Fibroblast of upper back skin (primary cell): ENCODE measurements at regions not wholly inside any gene's neighbourhood (a gene's known extent, or its start where the extent isn't known, plus 50 kb on each side); places are given as distances from the start of the nearest gene placed in this dataset.
A peak's percentile ranks its signal among the peaks of the same experiment; 100 is the strongest.

Source experiments
- DNase-seq: peaks from one replicate; pipeline ENCODE4 v3.0.0-alpha.2; 2013

GRCh38 chr3:193829781-193830180, 236.8 kb downstream of the OPA1 start:
- DNase-seq: peak; percentile 58

- DNase-seq: no peak
These were observed 237.8 kb downstream of the OPA1 start for GRCh38 chr3:193830791-193831191.

GRCh38 chr3:193831495-193832455, 238.8 kb downstream of the OPA1 start:
- DNase-seq: no peak

GRCh38 chr3:193832833-193833413, 239.9 kb downstream of the OPA1 start:
- DNase-seq: no peak

GRCh38 chr3:193833592-193833991, 240.6 kb downstream of the OPA1 start:
- DNase-seq: no peak

GRCh38 chr3:193835414-193835813, 242.4 kb downstream of the OPA1 start:
- DNase-seq: no peak

GRCh38 chr3:193836511-193836910, 243.5 kb downstream of the OPA1 start:
- no peak for DNase-seq

GRCh38 chr3:193836918-193837317, 243.9 kb downstream of the OPA1 start:
- no peak for DNase-seq

GRCh38 chr3:193837347-193837827, 244.4 kb downstream of the OPA1 start:
- no peak for DNase-seq

- DNase-seq: no peak
These were observed 247.2 kb downstream of the OPA1 start for GRCh38 chr3:193840111-193840641.

GRCh38 chr3:193841581-193841980, 248.6 kb downstream of the OPA1 start:
- no peak for DNase-seq

- DNase-seq: no peak
These were observed 249.2 kb downstream of the OPA1 start for GRCh38 chr3:193842029-193842798.

- no peak for DNase-seq
These were observed 249.9 kb downstream of the OPA1 start for GRCh38 chr3:193842832-193843473.

- no peak for DNase-seq
These were observed 250.7 kb downstream of the OPA1 start for GRCh38 chr3:193843474-193844301.

GRCh38 chr3:193844472-193844871, 251.5 kb downstream of the OPA1 start:
- no peak for DNase-seq

GRCh38 chr3:193845144-193845543, 252.1 kb downstream of the OPA1 start:
- no peak for DNase-seq

GRCh38 chr3:193846569-193846968, 253.6 kb downstream of the OPA1 start:
- DNase-seq: no peak

- DNase-seq: no peak
These were observed 254.4 kb downstream of the OPA1 start for GRCh38 chr3:193847402-193847801.

- DNase-seq: no peak
These were observed 255.5 kb downstream of the OPA1 start for GRCh38 chr3:193848547-193848946.

- no peak for DNase-seq
These were observed 257.1 kb downstream of the OPA1 start for GRCh38 chr3:193850084-193850619.

GRCh38 chr3:193851428-193851847, 258.4 kb downstream of the OPA1 start:
- DNase-seq: no peak
